ENCODE measurements at regions not wholly inside any gene's neighbourhood (a gene's known extent, or its start where the extent isn't known, plus 50 kb on each side); places are given as distances from the start of the nearest gene placed in this dataset.

DNA sequence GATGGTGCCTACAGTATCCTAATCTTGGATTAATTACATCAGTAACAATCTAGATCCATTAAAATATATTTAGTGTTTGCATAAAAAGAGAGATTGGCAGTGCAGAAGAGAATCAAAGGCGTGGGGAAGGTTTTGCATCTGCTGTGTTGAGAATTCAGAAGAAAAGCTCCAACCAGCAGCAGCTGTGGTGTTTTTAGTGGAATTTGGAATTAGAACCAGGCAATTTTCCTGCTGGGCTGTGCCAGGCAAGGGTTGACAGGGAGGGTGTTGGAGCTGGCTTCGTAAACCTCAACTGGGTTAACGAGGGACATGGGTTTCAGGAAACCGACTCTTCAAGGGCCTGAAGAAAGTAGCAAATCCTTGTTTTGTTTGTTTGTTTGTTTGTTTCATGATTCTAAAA is 107.8 kb upstream of the WSCD1 start:
- H2BK5ac ChIP-seq (ENCODE audit: low read depth, low read length, poor library complexity, severe bottlenecking) = no peak overlapping the region
- CTCF ChIA-PET = no interaction called here
- no peaks in the 10 kb centered on the region for H3K9me1 ChIP-seq (ENCODE audit: insufficient read depth, low read length)
- H2AK5ac ChIP-seq (ENCODE audit: low read depth, low read length) = no peak overlapping the region
- H3K18ac ChIP-seq (ENCODE audit: low read depth, low read length) = no peak overlapping the region
- peaks cover 13% of the 10 kb centered on the region for H3K9me3 ChIP-seq (ENCODE audit: control insufficient read depth, insufficient read depth, low read length)
- H3K36me3 ChIP-seq (ENCODE audit: control insufficient read depth, insufficient read depth, low read length) = no peaks in the 10 kb centered on the region
- no peaks in the 10 kb centered on the region for H3K27me3 ChIP-seq (ENCODE audit: control insufficient read depth, insufficient read depth, low read length)
- ATAC-seq (ENCODE audit: low read depth) (no peak), DNase-seq (no peak)
- no peak overlapping the region for H2BK20ac ChIP-seq (ENCODE audit: low read depth, low read length)
- no peaks in the 10 kb centered on the region for H3K4me1 ChIP-seq (ENCODE audit: control insufficient read depth, insufficient read depth, low read length)
- no peak overlapping the region for H2BK15ac ChIP-seq (ENCODE audit: low read depth, low read length)
- BruUV-seq (replicated peaks) = no TSS peak
- no peak overlapping the region for H4K91ac ChIP-seq (ENCODE audit: insufficient read depth, low read depth, low read length)
- H3K4me3 ChIP-seq (ENCODE audit: insufficient read depth, low read depth, low read length) = no peak overlapping the region
- H3K23ac ChIP-seq (ENCODE audit: low read depth, low read length) = no peak overlapping the region
- no peak overlapping the region for H3K27ac ChIP-seq (ENCODE audit: insufficient read depth, low read length)
- H4K20me1 ChIP-seq (ENCODE audit: insufficient read depth, low read length) = no peaks in the 10 kb centered on the region
- dilution Hi-C loops (cut with HindIII; ENCODE audit: low sequenced_read_pairs, unreplicated experiment) (no loop called here), in situ Hi-C loops (cut with MboI; ENCODE audit: low sequenced_read_pairs) (no loop called here), intact Hi-C loops (cut with micrococcal nuclease) (no loop called here)
- POLR2A ChIA-PET (ENCODE audit: unreplicated experiment) = no interaction called here
- no peak overlapping the region for H3K4me2 ChIP-seq (ENCODE audit: low read depth, low read length)
- no peak overlapping the region for H4K8ac ChIP-seq (ENCODE audit: low read depth in 2 of 2, low read length in 2 of 2)
- H2AFZ ChIP-seq (replicated peaks; ENCODE audit: low read length, poor library complexity) = no peak overlapping the region
- no peak overlapping the region for H3K9ac ChIP-seq (ENCODE audit: low read depth, low read length)
- no peak overlapping the region for H4K5ac ChIP-seq (ENCODE audit: low read depth, low read length)
- no peak overlapping the region for H2BK120ac ChIP-seq (ENCODE audit: low read depth, low read length)
- no CpG with 5 or more reads among the region's 4 CpGs for WGBS, 2 experiments (ENCODE audit: extremely low coverage in 2 of 2, insufficient read length in 1 of 2)
- TF ChIP-seq SMC3 (IDR thresholded peaks at IDR 0.05; ENCODE audit: low read depth, low read length) (no peak), POLR2A (IDR thresholded peaks at IDR 0.05; ENCODE audit: low read depth, low read length) (no peak), MAFK (IDR thresholded peaks at IDR 0.05; ENCODE audit: low read depth, low read length) (no peak), FOS (IDR thresholded peaks at IDR 0.05; ENCODE audit: low read depth, low read length) (no peak), RCOR1 (IDR thresholded peaks at IDR 0.05; ENCODE audit: insufficient replicate concordance, low read length) (no peak), CHD1 (IDR thresholded peaks at IDR 0.05; ENCODE audit: low read depth, low read length) (no peak), RAD21 (IDR thresholded peaks at IDR 0.05; ENCODE audit: low read length) (no peak), RFX5 (IDR thresholded peaks at IDR 0.05; ENCODE audit: low read depth, low read length) (no peak), NFE2L2 (IDR thresholded peaks at IDR 0.05; ENCODE audit: low read depth, low read length) (no peak), MXI1 (IDR thresholded peaks at IDR 0.05; ENCODE audit: borderline replicate concordance, low read depth, low read length) (no peak)
- TF ChIP-seq, protein P1, sequence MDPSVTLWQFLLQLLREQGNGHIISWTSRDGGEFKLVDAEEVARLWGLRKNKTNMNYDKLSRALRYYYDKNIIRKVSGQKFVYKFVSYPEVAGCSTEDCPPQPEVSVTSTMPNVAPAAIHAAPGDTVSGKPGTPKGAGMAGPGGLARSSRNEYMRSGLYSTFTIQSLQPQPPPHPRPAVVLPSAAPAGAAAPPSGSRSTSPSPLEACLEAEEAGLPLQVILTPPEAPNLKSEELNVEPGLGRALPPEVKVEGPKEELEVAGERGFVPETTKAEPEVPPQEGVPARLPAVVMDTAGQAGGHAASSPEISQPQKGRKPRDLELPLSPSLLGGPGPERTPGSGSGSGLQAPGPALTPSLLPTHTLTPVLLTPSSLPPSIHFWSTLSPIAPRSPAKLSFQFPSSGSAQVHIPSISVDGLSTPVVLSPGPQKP (IDR thresholded peaks at IDR 0.05; ENCODE audit: borderline replicate concordance, low read depth, low read length) = no peak
- TF ChIP-seq, protein P2, sequence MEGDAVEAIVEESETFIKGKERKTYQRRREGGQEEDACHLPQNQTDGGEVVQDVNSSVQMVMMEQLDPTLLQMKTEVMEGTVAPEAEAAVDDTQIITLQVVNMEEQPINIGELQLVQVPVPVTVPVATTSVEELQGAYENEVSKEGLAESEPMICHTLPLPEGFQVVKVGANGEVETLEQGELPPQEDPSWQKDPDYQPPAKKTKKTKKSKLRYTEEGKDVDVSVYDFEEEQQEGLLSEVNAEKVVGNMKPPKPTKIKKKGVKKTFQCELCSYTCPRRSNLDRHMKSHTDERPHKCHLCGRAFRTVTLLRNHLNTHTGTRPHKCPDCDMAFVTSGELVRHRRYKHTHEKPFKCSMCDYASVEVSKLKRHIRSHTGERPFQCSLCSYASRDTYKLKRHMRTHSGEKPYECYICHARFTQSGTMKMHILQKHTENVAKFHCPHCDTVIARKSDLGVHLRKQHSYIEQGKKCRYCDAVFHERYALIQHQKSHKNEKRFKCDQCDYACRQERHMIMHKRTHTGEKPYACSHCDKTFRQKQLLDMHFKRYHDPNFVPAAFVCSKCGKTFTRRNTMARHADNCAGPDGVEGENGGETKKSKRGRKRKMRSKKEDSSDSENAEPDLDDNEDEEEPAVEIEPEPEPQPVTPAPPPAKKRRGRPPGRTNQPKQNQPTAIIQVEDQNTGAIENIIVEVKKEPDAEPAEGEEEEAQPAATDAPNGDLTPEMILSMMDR (conservative IDR thresholded peaks at IDR 0.05; ENCODE audit: low read depth, low read length) = no peak
- TF ChIP-seq, protein P3, sequence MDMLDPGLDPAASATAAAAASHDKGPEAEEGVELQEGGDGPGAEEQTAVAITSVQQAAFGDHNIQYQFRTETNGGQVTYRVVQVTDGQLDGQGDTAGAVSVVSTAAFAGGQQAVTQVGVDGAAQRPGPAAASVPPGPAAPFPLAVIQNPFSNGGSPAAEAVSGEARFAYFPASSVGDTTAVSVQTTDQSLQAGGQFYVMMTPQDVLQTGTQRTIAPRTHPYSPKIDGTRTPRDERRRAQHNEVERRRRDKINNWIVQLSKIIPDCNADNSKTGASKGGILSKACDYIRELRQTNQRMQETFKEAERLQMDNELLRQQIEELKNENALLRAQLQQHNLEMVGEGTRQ (IDR thresholded peaks at IDR 0.05; ENCODE audit: low read depth, low read length) = no peak
- H2AK9ac ChIP-seq (replicated peaks; ENCODE audit: low read depth, low read length, poor library complexity) = no peak overlapping the region
- no peak overlapping the region for H3K4ac ChIP-seq (ENCODE audit: low read depth, low read length)
- H3K56ac ChIP-seq (ENCODE audit: extremely low read depth, insufficient read depth, low read length) = no peak overlapping the region
- H3K14ac ChIP-seq (replicated peaks; ENCODE audit: low read depth, low read length) = no peak overlapping the region
- no peaks in the 10 kb centered on the region for H3K79me1 ChIP-seq (ENCODE audit: low read depth in 1 of 2, low read length in 2 of 2)
